AG04449 (cell line): ENCODE measurements at regions not wholly inside any gene's neighbourhood (a gene's known extent, or its start where the extent isn't known, plus 50 kb on each side); places are given as distances from the start of the nearest gene placed in this dataset.
"Not testable (repeated sequence)": the region's sequence is repeated elsewhere in the genome, so short reads cannot be mapped to it uniquely, and the experiment has no call there.

ENCODE experiments used
- CTCF ChIA-PET: fragments of 350-600 bp; formaldehyde crosslinking; extraction: SDS; loops from one replicate; lab custom pipeline; 2021; ENCODE audit warnings: antibody characterized with exemption; lab: Yijun Ruan, JAX
- POLR2A ChIA-PET: fragments of 400-600, 350-600 bp; formaldehyde crosslinking; extraction: SDS; loops from one replicate; lab custom pipeline; 2020; ENCODE audit warnings: antibody characterized with exemption, inconsistent platforms; lab: Yijun Ruan, JAX
- DNase-seq: peaks from one replicate; pipeline ENCODE4 v3.0.0-alpha.2; 2010; ENCODE audit warnings: low read depth, low spot score
- H3K4me3 ChIP-seq: 2 replicates; pipeline ENCODE4 v1.5.1; 2011; ENCODE audit warnings: low read depth, mild to moderate bottlenecking, control low read depth, low read length
- CTCF ChIP-seq: IDR thresholded peaks from one replicate; pipeline ENCODE4 v1.5.1; 2011; ENCODE audit warnings: mild to moderate bottlenecking, moderate library complexity, low read length, control low read depth, inconsistent platforms; ENCODE audit not compliant: insufficient read depth; ENCODE audit errors: missing control alignments

GRCh38 chr12:105595440-105595839, 264.9 kb downstream of the C12orf75 start:
- ChIA-PET POLR2A (no interaction called here), CTCF (no interaction called here)
- no peak for DNase-seq
- TF ChIP-seq CTCF: no peak
- no peak overlapping the region for H3K4me3 ChIP-seq

- CTCF ChIA-PET: interaction anchor here (1.2 to 1.4 kb wide), 3 partner anchors 10 to 15 kb away, joined by 3 to 4 read pairs (median 4); no protein-coding TSS in a partner anchor
- no peak for TF ChIP-seq CTCF
- POLR2A ChIA-PET: no interaction called here
- no peak overlapping the region for H3K4me3 ChIP-seq
- DNase-seq: no peak
Measured at GRCh38 chr12:105596731-105597130, 266.2 kb downstream of the C12orf75 start.

GRCh38 chr12:105598031-105598430, 267.5 kb downstream of the C12orf75 start:
- DNase-seq: no peak
- CTCF ChIA-PET: no interaction called here
- POLR2A ChIA-PET: no interaction called here
- TF ChIP-seq CTCF: no peak
- no peak overlapping the region for H3K4me3 ChIP-seq

GRCh38 chr12:105600911-105601545, 270.5 kb downstream of the C12orf75 start:
- CTCF ChIA-PET: interaction anchor here (1.3 to 1.7 kb wide), 3 partner anchors 15 to 548 kb away, joined by 3 to 8 read pairs (median 7); no protein-coding TSS in a partner anchor
- TF ChIP-seq CTCF: no peak
- peak; percentile 12 for DNase-seq
- POLR2A ChIA-PET: interaction anchor here (0.6 to 1.4 kb wide), 3 partner anchors 38 to 538 kb away, joined by 3 to 6 read pairs (median 3); partner anchors contain the start of gene NUAK1
- no peak overlapping the region for H3K4me3 ChIP-seq

- CTCF ChIA-PET: interaction anchor here (1.3 to 1.7 kb wide), 3 partner anchors 16 to 547 kb away, joined by 3 to 8 read pairs (median 7); no protein-coding TSS in a partner anchor
- H3K4me3 ChIP-seq, DNase-seq, POLR2A ChIA-PET: not testable (repeated sequence)
Measured at GRCh38 chr12:105602312-105602711, 271.8 kb downstream of the C12orf75 start.

GRCh38 chr12:105604281-105604680, 273.8 kb downstream of the C12orf75 start:
- POLR2A ChIA-PET, H3K4me3 ChIP-seq, CTCF ChIA-PET, DNase-seq: not testable (repeated sequence)

GRCh38 chr12:105606613-105607012, 276.1 kb downstream of the C12orf75 start:
- DNase-seq, CTCF ChIA-PET, POLR2A ChIA-PET, H3K4me3 ChIP-seq: not testable (repeated sequence)

GRCh38 chr12:105609001-105609400, 278.5 kb downstream of the C12orf75 start:
- DNase-seq, H3K4me3 ChIP-seq, CTCF ChIA-PET, POLR2A ChIA-PET: not testable (repeated sequence)
